Fibroblast of the conjunctiva (primary cell): ENCODE measurements at regions not wholly inside any gene's neighbourhood (a gene's known extent, or its start where the extent isn't known, plus 50 kb on each side); places are given as distances from the start of the nearest gene placed in this dataset.
"Not testable (repeated sequence)": the region's sequence is repeated elsewhere in the genome, so short reads cannot be mapped to it uniquely, and the experiment has no call there.

Experiments used
- DNase-seq: peaks from one replicate; pipeline ENCODE4 v3.0.0-alpha.2; 2010; ENCODE audit warnings: low read depth

DNA sequence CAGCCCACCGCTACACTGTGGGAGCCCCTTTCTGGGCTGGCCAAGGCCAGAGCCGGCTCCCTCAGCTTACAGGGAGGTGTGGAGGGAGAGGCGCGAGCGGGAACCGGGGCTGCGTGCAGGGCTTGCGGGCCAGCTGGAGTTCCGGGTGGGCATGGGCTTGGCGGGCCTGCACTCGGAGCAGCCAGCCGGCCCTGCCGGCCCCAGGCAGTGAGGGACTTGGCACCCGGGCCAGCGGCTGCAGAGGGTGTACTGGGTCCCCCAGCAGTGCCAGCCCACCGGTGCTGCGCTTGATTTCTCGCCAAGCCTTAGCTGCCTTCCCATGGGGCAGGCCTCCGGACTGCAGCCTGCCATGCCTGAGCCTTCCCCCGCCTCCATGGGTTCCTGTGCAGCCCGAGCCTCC lies 306.2 kb downstream of the PPP4R3C start:
- not testable (repeated sequence) for DNase-seq

GRCh38 chrX:27136325-27136724 lies 326.8 kb downstream of the PPP4R3C start:
- no peak for DNase-seq

DNA sequence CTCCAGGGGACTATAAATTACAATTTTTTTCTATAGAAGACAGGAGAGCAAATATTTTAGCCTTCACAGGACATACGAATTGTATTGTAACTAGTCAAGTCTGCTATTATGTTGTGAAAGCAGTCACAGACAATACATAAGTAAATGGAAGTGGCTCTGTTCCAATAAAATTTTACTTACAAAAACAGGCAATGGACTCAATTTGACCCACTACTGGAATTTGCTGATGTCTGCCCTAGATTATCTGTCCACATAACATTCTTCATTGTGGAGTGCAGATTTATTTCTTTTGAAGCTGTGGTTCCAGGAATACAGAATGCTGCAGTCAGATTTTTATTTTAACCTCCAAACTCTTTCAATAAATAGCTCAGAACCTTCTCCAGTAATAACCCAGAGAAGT lies 330.3 kb downstream of the PPP4R3C start:
- DNase-seq = no peak

DNA sequence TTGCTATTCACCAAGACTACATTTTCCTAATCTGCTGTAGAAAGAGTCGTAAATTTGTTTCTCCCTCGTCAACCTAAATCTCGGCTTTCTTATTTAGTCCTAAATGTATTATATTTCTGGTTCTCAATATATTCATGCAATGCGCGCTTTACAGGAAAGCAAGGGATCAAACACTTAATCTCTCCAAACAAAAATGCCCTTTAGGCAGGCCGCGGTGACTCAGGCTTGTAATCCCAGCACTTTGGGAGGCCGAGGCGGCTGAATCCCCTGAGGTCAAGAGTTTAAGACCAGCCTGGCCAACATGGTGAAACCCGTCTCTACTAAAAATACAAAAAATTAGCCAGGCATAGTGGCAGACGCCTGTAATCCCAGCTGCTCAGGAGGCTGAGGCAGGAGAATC lies 376.0 kb downstream of the PPP4R3C start:
- peak; percentile 8 for DNase-seq

DNA sequence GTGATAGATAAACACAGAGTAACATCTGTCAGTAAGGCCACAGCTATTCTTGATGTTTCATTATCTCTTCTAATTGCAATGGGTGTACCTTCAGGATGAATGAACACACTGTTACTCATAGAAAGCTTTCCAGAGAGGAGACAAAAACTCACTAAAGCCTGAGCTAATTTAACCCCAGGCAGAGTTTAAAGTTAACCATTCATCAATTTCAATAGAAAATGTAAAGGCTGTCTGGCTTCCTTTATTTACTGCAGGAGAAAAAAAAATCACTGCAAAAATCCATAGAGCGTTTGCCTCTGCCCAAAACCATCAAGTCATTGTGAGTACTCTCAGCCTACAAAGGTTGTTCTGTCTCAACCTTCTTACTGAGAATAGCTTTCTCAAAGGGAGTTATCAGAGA lies 376.9 kb downstream of the PPP4R3C start:
- no peak for DNase-seq

DNA sequence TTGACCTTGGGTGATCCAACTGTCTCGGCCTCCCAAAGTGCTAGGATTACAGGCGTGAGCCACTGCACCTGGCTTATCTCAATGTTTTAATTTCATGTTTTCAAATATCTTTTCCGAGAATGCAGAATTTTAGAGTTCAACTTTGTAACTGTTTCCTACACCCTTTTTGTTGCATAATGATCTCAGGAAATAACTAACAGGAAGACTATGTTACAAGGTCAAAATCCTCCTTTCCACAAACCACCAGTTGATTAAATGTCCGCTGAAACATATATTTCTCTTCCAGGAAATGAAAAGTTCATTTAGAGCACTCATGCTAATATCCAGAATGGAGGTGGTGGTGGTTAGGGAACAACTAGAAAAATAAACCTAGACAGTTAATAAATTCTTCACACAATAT lies 377.8 kb downstream of the PPP4R3C start:
- no peak for DNase-seq

- no peak for DNase-seq
Observed at GRCh38 chrX:27078371-27078770, 384.8 kb downstream of the PPP4R3C start.

DNA sequence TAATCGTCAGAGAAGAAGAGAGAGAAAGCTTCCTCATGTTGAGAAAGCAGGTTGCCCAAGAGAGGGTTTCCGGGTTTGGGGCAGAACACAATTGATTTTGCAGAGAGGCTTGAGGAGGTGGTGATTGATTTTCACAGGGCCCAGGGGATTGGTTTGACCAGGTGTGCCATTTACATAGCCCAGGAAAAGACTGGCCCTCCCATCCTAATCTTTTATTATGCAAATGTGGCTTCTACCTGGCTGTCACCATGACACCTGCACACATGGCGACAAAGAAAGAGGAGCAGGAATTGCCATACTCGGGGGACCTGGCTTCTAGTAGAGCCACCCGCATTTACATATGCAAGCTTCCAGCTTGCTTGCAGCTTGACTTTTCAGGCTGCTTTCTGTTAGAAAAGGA lies 405.3 kb downstream of the PPP4R3C start:
- DNase-seq = no peak

GRCh38 chrX:27039332-27039731 lies 423.8 kb downstream of the PPP4R3C start:
- no peak for DNase-seq

GRCh38 chrX:27008486-27008885 lies 454.7 kb downstream of the PPP4R3C start:
- no peak for DNase-seq

DNA sequence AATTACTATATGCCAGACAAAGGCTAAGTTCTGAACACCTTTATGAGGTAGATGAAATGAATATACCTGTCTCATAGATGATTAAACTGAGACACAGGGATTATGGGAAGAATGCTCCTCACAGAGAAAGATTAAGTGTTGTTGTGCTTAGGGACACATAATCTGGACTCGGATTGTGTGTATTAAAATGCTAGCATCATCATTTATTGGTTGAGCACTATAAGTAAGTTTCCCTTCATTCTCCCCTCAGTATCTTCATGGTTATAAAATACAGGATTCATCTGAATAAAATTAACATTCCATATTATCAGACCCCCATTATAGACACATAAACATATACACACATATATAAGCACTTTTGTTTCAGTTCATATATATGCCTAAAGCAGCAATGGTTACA lies 463.5 kb downstream of the PPP4R3C start:
- no peak for DNase-seq

- DNase-seq = no peak
Observed at GRCh38 chrX:26958261-26958660, 504.9 kb downstream of the PPP4R3C start.

GRCh38 chrX:26954029-26954428 lies 509.1 kb downstream of the PPP4R3C start:
- DNase-seq = no peak

DNA sequence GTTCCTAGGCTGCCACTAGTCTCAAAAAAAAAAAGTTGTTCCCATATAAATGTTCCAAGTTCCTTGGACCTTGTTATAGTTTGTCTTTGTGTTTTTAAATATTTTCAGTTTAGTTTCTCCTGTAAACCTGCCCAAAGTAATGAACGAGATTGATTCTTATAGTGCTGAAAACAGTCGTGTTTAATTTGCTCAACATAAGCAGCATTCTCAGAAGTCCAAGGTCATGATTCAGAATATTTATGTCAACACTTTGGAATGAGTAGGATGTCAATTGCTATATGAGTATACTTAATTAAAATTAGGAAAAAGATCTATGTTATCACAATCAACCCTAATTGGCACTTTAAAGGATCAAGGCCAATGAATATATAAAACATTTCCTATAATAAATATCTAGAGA lies 510.9 kb downstream of the PPP4R3C start:
- DNase-seq = no peak

GRCh38 chrX:26927419-26927818 lies 535.7 kb downstream of the PPP4R3C start:
- DNase-seq = no peak

- DNase-seq = peak; percentile 9
Observed at GRCh38 chrX:26925088-26925487, 538.1 kb downstream of the PPP4R3C start.

DNA sequence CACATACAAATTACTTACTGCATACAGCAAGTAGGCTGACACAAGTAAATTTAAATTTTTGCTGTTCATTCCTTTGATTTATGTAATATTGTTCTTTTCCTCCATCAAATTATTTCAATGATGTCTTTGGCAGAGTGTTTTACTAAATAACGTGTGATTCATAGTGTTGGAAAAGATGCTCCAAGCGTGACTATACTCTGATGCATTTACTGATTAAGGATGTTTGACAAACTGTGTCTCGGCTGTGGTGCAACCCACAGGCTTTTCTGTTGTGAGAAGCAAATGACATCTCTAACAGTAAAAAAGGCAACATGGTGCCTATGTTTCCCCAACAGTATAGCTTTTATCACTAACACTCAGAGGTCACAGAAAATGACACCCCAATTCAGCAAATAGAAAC lies 540.9 kb downstream of the PPP4R3C start:
- peak; percentile 16 for DNase-seq

GRCh38 chrX:26918631-26919030 lies 544.5 kb downstream of the PPP4R3C start:
- no peak for DNase-seq

- no peak for DNase-seq
Observed at GRCh38 chrX:26916991-26917390, 546.1 kb downstream of the PPP4R3C start.

DNA sequence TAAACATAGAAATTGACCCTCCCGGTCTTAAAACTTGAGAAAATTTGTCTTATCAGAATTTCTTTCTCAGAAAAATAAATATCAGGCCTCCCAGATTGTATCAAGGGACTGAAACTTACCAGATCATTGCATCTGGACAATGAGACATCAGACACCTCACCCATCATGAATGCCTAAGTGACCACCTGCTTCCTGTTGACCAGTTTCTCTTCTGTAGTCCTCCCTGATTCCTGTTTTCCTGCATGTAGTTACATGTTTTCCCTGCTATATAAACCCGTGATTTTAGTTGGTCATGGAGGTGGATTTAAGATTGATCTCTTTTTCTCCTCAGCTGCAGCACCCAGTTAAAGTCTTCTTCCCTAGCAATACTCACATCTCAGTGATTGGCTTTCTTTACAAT lies 548.1 kb downstream of the PPP4R3C start:
- no peak for DNase-seq

DNA sequence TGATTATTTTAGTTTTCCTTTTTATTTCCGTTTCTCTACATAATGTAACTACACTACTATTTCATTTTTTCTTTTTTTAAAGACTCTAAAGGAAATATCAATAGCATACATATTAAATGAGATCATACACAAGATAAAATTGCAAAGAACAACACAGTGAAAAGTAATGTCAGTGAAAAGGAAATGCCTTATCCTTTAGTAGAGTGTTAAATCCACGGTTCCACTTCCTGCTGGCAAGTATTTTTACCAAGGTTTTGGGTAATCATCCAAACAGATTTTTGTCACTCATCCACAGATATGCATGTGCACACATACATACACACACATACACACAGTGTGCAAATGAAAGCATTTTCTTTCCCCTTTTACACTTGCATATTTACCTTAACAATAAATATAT lies 548.9 kb downstream of the PPP4R3C start:
- no peak for DNase-seq

- DNase-seq = not testable (repeated sequence)
Observed at GRCh38 chrX:26911785-26912184, 551.4 kb downstream of the PPP4R3C start.

GRCh38 chrX:26909728-26910127 lies 553.4 kb downstream of the PPP4R3C start:
- DNase-seq = no peak

GRCh38 chrX:26908218-26908617 lies 554.9 kb downstream of the PPP4R3C start:
- no peak for DNase-seq

- DNase-seq = peak; percentile 42
Observed at GRCh38 chrX:26889574-26889973, 573.6 kb downstream of the PPP4R3C start.
